AG04449 (cell line): ENCODE measurements at regions not wholly inside any gene's neighbourhood (a gene's known extent, or its start where the extent isn't known, plus 50 kb on each side); places are given as distances from the start of the nearest gene placed in this dataset.

Experiments
- CTCF ChIA-PET: fragments of 350-600 bp; formaldehyde crosslinking; extraction: SDS; loops from one replicate; lab custom pipeline; 2021; ENCODE audit warnings: antibody characterized with exemption; lab: Yijun Ruan, JAX
- POLR2A ChIA-PET: fragments of 400-600, 350-600 bp; formaldehyde crosslinking; extraction: SDS; loops from one replicate; lab custom pipeline; 2020; ENCODE audit warnings: antibody characterized with exemption, inconsistent platforms; lab: Yijun Ruan, JAX
- DNase-seq: peaks from one replicate; pipeline ENCODE4 v3.0.0-alpha.2; 2010; ENCODE audit warnings: low read depth, low spot score
- H3K4me3 ChIP-seq: 2 replicates; pipeline ENCODE4 v1.5.1; 2011; ENCODE audit warnings: low read depth, mild to moderate bottlenecking, control low read depth, low read length
- TF ChIP-seq, protein P1 (sequence below): IDR thresholded peaks from one replicate; pipeline ENCODE4 v1.5.1; 2011; ENCODE audit warnings: mild to moderate bottlenecking, moderate library complexity, low read length, control low read depth, inconsistent platforms; ENCODE audit not compliant: insufficient read depth; ENCODE audit errors: missing control alignments

GRCh38 chr5:171651102-171651501, 134.5 kb upstream of the SMIM23 start:
- POLR2A ChIA-PET = no interaction called here
- CTCF ChIA-PET = interaction anchor here (0.9 kb wide), 1 partner anchor 10 kb away, joined by 3 read pairs; no protein-coding TSS in a partner anchor
- no peak overlapping the region for H3K4me3 ChIP-seq
- DNase-seq = no peak
- TF ChIP-seq, protein P1, sequence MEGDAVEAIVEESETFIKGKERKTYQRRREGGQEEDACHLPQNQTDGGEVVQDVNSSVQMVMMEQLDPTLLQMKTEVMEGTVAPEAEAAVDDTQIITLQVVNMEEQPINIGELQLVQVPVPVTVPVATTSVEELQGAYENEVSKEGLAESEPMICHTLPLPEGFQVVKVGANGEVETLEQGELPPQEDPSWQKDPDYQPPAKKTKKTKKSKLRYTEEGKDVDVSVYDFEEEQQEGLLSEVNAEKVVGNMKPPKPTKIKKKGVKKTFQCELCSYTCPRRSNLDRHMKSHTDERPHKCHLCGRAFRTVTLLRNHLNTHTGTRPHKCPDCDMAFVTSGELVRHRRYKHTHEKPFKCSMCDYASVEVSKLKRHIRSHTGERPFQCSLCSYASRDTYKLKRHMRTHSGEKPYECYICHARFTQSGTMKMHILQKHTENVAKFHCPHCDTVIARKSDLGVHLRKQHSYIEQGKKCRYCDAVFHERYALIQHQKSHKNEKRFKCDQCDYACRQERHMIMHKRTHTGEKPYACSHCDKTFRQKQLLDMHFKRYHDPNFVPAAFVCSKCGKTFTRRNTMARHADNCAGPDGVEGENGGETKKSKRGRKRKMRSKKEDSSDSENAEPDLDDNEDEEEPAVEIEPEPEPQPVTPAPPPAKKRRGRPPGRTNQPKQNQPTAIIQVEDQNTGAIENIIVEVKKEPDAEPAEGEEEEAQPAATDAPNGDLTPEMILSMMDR = no peak

- CTCF ChIA-PET = interaction anchor here (1.2 to 1.8 kb wide), 2 partner anchors 9 to 15 kb away, joined by 3 to 5 read pairs; no protein-coding TSS in a partner anchor
Measured at GRCh38 chr5:171654881-171655280, 130.7 kb upstream of the SMIM23 start.

DNA sequence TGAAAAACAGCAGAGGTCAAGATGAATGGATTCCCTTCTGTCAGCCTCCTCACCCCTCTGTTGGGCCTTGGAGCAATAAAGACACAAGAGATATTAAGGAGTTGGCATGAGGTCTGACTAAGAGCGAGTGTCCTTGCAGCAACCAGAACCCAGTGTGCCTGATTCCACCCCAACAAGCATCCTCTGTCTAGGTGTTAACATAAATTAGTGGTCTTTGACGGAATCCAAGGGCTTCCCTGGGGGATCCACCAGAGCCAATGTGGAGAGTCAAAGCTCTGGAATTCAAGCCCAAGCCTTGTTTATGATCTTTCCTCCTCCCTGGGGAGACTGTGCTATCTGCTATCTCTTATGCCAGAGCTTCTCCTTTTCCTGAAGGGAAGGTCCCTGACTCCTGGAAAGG, 128.1 kb upstream of the SMIM23 start:
- DNase-seq = no peak

More at GRCh38 chr5:171654881-171655280, 130.7 kb upstream of the SMIM23 start:
- no peak overlapping the region for H3K4me3 ChIP-seq
- POLR2A ChIA-PET = no interaction called here
- DNase-seq = no peak
- TF ChIP-seq, protein P1 = no peak

DNA sequence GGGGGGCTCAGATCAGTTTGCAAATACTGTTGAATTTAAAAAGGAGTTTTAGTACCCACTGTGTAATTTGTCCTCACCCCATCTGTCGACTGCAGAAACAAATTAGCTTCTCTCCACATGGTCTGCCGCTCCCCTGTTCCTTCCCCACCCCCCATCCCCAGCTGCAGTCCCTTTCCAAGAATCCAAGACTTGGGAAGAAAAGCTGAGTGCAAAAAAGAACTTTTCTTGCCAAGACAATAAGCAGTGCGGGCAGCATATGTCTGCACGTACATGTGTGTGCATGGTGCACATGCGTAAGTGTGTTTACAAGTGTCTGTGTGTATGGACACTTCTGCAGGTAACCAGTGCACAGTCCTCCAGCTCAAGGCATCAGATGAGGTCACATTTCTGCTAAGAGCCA, 125.7 kb upstream of the SMIM23 start:
- DNase-seq = no peak
- ChIA-PET POLR2A (no interaction called here), CTCF (interaction anchor here (2.0 kb wide), 1 partner anchor 11 kb away, joined by 9 read pairs; no protein-coding TSS in a partner anchor)
- no peak overlapping the region for H3K4me3 ChIP-seq
- TF ChIP-seq, protein P1 = no peak

More for the DNA sequence above, 128.1 kb upstream of the SMIM23 start:
- TF ChIP-seq, protein P1 = no peak
- no peak overlapping the region for H3K4me3 ChIP-seq
- ChIA-PET CTCF (interaction anchor here (0.6 to 1.0 kb wide), 2 partner anchors 12 to 79 kb away, joined by 3 read pairs; no protein-coding TSS in a partner anchor), POLR2A (no interaction called here)

- DNase-seq = no peak
- H3K4me3 ChIP-seq = no peak overlapping the region
- ChIA-PET CTCF (interaction anchor here (2.0 kb wide), 1 partner anchor 11 kb away, joined by 9 read pairs; no protein-coding TSS in a partner anchor), POLR2A (no interaction called here)
- TF ChIP-seq, protein P1 = no peak
Measured at GRCh38 chr5:171660434-171660833, 125.2 kb upstream of the SMIM23 start.

DNA sequence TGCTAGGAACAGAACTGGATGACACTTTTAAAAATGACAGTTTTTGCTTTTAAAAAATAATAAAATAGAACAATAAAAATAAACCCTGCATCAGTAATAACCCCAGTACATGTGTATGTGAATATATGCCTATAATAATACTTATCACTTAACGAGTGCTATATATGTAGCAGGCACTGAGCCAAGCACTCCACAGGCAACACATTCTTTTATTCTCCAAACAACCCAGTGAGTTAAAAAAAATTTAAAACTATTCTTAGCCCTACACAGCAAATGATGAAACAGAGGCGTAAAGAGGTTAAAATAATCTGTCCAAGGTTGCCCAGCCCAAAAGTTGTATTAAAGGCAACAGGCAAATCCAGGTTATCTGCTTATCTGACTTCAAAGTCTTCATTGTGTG, 124.5 kb upstream of the SMIM23 start:
- TF ChIP-seq, protein P1 = no peak
- ChIA-PET POLR2A (no interaction called here), CTCF (no interaction called here)
- H3K4me3 ChIP-seq = no peak overlapping the region
- no peak for DNase-seq
